HepG2 (cell line): ENCODE measurements at regions not wholly inside any gene's neighbourhood (a gene's known extent, or its start where the extent isn't known, plus 50 kb on each side); places are given as distances from the start of the nearest gene placed in this dataset.

Experiments used
- ARID4A ChIP-seq: sonication (generic); formaldehyde crosslinking; IDR thresholded peaks from 2 replicates; pipeline ENCODE4 v1.5.0; 2020; ENCODE audit warnings: mild to moderate bottlenecking, missing genetic modification reagents, borderline replicate concordance
- CCDC6 ChIP-seq: sonication (generic); formaldehyde crosslinking; IDR thresholded peaks from 2 replicates; pipeline ENCODE4 v1.8.1; 2022; ENCODE audit warnings: mild to moderate bottlenecking, missing genetic modification reagents, moderate library complexity
- DMAP1 ChIP-seq: IDR thresholded peaks from 2 replicates; pipeline ENCODE4 v1.6.1; 2016
- E2F2 ChIP-seq: sonication (generic); formaldehyde crosslinking; IDR thresholded peaks from 2 replicates; pipeline ENCODE4 v1.4.0; 2020; ENCODE audit warnings: missing genetic modification reagents, borderline replicate concordance
- HNRNPLL ChIP-seq: fragments of 200-400 bp; formaldehyde crosslinking; IDR thresholded peaks from 2 replicates; pipeline ENCODE4 v1.6.1; 2017; ENCODE audit warnings: mild to moderate bottlenecking, low read depth, low read length; ENCODE audit not compliant: poor library complexity, severe bottlenecking
- KAT7 ChIP-seq: IDR thresholded peaks from 2 replicates; pipeline ENCODE4 v1.6.1; 2018; ENCODE audit warnings: borderline replicate concordance, missing compliant biosample characterization
- KDM2A ChIP-seq: sonication (generic); formaldehyde crosslinking; IDR thresholded peaks from 2 replicates; pipeline ENCODE4 v1.4.0; 2020; ENCODE audit warnings: low read depth, missing genetic modification reagents, borderline replicate concordance
- KMT2B ChIP-seq: IDR thresholded peaks from 2 replicates; pipeline ENCODE4 v1.6.1; 2016; ENCODE audit warnings: missing genetic modification reagents, missing compliant biosample characterization
- MYC ChIP-seq: sonication (generic); formaldehyde crosslinking; IDR thresholded peaks from 2 replicates; pipeline ENCODE4 v1.9.0; 2021; ENCODE audit warnings: missing genetic modification reagents, borderline replicate concordance
- PATZ1 ChIP-seq: sonication (generic); formaldehyde crosslinking; IDR thresholded peaks from 2 replicates; pipeline ENCODE4 v1.4.0; 2020; ENCODE audit warnings: missing genetic modification reagents
- TAF1 ChIP-seq: sonication (generic); formaldehyde crosslinking; IDR thresholded peaks from 2 replicates; pipeline ENCODE4 v1.4.0; 2020; ENCODE audit warnings: missing genetic modification reagents
- ZNF441 ChIP-seq: sonication (generic); formaldehyde crosslinking; IDR thresholded peaks from 2 replicates; pipeline ENCODE4 v1.7.0; 2021; ENCODE audit warnings: missing genetic modification reagents, borderline replicate concordance
- ZNF563 ChIP-seq: sonication (generic); formaldehyde crosslinking; IDR thresholded peaks from 2 replicates; pipeline ENCODE4 v1.8.0; 2022; ENCODE audit warnings: mild to moderate bottlenecking, moderate library complexity, missing genetic modification reagents
- ZNF639 ChIP-seq: conservative IDR thresholded peaks from 2 replicates; pipeline ENCODE4 v1.6.1; 2018; ENCODE audit warnings: missing genetic modification reagents

GRCh38 chr7:32727483-32728411 is 163.8 kb downstream of the KBTBD2 start (continued):
- TF ChIP-seq ARID4A (CRISPR knock-in tag) = peak; percentile 4; the same call in 1 of the 2 replicates
- TF ChIP-seq PATZ1 (CRISPR knock-in tag) = peak; percentile 65
- TF ChIP-seq ZNF563 = peak; percentile 86
- 0 out of 2 replicates have a peak, but pooled peaks have one; percentile 38 for TF ChIP-seq KAT7
- TF ChIP-seq E2F2 (CRISPR knock-in tag) = peak; percentile 42; the same call in 1 of the 2 replicates
- TF ChIP-seq ZNF441 (CRISPR knock-in tag) = peak; percentile 3; the same call in 1 of the 2 replicates
- peak; percentile 61; the same call in 1 of the 2 replicates for TF ChIP-seq ZNF639 (CRISPR knock-in tag)
- TF ChIP-seq KDM2A (CRISPR knock-in tag) = peak; percentile 74
- TF ChIP-seq CCDC6 (CRISPR knock-in tag) = peak; percentile 79; the same call in 1 of the 2 replicates
- peak; percentile 82 for TF ChIP-seq KMT2B (CRISPR knock-in tag)
- peak; percentile 51 for TF ChIP-seq TAF1 (CRISPR knock-in tag)
- 0 out of 2 replicates have a peak, but pooled peaks have one; percentile 20 for TF ChIP-seq DMAP1 (CRISPR knock-in tag)
- peak; percentile 52; the same call in 1 of the 2 replicates for TF ChIP-seq MYC (CRISPR knock-in tag)
- peak; percentile 87 for TF ChIP-seq HNRNPLL
